Activated CD4-positive, CD25-positive, alpha-beta regulatory T cell treated with anti-CD3 and anti-CD28 coated beads, Interleukin-2, amount 50 U/mL, for 24 hours (primary cell): ENCODE measurements at regions not wholly inside any gene's neighbourhood (a gene's known extent, or its start where the extent isn't known, plus 50 kb on each side); places are given as distances from the start of the nearest gene placed in this dataset.

Experiments used
- ATAC-seq, 2 donors: fragments of 150-1000 bp; cut with Tn5 transposase; one replicate each; pipeline ENCODE4 v1.10.0; 2021; ENCODE audit warnings: mild to moderate bottlenecking in 1 of 2, moderate library complexity in 1 of 2

DNA sequence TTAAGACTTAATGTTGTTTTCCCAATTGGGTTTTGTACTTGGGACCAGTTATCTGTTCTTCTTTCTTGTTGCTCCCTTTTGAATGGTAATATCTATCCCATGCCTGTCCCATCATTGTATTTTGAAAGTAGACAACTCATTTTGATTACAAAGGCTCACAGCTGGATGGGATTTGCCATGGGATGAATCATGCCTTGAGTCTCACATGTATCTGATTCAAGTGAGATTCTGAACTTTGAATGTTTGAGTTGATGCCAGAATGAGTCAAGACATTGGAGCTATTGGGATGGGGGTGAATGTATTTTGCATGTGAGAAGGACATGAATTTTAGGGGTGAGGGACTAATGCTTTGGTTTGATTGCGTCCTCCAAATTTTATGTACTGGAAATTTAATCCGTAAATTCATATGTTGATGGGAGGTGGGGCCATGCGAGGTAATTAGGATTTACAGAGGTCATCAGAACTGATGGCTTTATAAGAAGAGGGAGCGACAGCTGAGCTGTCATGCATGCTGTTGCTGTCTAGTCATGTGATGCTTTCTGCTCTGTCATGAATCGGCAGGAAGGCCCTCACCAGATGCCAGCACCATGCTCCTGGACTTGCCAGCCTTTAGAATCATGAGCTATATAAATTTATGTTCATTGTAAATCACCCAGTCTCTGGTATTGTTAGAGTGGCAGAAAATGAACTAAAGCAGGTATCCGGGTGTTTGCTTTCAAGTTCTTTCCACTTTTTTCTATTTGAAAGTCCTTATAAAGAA is 741.3 kb upstream of the RAB6C start:
- ATAC-seq = no peak

DNA sequence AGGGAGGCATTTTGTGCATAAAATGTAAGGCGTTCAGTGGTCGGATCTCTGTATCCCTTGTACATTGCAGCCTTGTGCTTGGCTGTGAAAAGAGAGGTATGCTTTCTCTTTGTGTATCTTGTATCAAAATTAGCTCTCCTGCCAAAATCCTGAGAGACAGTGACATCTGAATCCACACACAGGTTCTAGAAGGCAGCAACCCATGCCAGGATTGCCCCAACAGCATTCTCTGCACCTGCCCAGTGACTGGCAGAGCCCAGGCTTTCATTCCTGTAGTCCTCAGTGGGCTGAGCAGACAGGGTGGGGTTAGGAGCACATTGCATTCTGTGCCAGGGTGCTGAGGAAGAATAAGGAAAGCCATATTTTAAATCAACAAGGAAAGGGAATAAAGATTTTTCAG is 740.3 kb upstream of the RAB6C start:
- no peak for ATAC-seq

DNA sequence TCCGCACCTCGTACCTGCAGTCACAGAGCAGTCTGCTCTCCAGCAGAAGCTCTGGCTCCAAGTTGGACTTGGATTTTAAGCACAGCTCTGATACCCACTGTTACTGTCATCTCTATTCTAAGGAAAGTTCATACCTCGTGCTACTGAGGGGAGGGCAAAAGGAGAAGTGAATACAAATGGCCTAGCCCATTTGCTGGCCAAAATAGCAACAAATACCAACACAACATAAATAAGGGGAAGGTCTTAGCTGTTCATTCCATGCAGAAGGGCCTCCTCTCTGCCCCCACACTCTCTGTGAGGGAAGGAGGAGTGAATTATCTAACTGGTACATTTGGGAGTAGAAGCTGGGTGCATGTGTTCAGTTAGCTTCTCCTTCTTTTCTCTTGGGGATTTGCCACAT is 739.4 kb upstream of the RAB6C start:
- no peak for ATAC-seq

DNA sequence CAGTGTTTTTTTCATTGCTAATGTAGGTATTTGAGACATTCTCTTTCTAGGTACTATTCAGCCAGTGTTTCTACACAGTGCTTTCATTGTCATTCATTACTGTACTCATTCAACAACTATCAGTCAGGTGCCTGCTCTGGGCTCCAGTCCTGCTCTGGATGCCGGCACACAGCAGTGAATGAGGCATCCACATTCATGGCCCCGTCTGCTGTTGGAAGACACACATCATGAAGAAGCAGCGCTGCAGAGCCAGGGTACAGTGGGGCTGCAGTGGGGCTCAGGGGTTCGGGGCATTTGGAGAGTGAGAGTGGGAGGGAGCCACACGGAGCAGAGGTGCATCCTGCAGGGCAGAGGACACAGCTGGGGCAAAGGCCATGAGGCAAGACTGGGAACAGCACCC is 737.2 kb upstream of the RAB6C start:
- ATAC-seq = no peak

DNA sequence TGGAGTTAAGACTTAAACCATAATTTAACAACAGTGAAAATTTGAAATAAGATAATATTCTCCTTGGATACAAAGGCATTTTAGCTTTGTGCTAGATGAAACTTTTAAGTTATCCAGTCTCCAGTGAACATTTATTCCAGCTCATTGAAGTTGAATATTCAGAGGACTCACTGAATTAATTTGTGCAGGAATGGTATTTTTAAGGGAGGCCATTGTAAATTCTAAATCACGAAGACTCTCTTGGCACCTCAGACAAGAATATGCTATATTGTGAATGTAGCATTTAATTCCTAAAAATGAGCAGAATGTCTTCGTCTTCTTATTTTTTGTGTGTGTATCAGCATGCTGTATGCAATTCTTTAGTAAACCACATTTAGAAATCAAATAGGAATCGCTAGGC is 731.7 kb upstream of the RAB6C start:
- no peak for ATAC-seq

DNA sequence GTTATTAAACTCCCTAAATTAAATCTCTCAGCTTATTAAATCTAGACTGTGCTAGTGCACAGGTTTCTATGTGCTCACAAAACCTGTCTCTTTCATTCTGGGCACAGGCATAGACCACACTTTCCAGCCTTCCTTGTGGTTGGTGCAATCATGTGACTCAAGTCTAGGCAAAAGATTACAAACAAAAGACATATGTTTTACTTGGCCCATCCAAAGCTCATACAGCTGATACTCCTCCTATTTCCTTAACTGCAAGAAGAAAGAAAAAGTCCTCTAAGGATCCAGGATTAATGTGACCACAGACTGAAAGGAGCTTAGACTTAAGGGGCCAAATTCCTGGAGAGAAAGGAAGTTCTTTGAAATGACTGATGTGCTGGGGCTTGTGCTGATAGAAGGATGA is 731.3 kb upstream of the RAB6C start:
- no peak for ATAC-seq

DNA sequence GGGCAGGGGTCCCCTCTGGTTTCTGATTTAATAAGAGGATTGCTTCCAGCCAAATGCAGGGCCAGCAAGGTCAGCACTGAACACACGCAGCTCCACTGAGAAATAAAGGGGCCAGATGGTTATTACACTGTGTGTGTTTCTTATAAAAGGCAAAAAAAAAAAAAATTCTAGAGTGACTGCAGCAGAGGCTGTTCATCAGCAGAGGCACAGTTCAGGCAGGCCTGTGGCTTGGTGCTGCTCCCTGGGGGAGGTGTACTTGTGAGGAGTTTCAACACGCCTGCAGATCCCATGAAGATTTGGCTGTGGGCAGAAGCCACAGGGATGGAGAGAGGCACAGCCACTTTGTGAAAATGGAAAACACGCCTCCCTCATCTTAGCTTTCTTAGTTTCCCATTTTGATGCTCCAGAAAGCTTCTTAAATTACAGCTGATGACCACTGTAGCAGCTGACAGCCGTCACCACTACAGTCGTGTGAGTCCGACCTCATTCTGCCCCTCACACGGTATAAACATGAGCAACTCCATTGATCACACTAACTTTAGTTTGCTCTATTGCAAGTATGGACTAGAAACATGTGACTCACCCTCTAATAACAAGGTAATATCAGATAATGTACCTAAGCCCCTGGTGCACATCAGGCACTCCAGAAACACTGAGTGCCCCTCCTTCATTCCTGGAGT is 726.5 kb upstream of the RAB6C start:
- no peak for ATAC-seq

DNA sequence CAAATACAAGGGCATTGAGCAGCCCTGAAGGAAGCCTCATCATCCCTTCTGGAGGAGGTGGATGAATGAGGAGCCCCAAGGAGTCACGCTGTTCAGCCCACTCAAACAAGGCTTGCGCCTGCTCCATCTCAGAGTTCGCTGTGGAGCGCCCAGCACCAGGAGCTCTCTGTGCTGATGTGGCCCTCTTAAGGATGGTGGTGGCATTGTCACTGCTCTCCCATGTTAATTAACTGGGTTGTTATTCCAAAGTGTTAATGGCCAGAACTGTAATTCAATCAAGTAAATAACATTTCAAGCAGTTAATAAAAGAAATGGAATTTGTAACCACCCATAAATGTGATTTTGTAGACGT is 726.0 kb upstream of the RAB6C start:
- no peak for ATAC-seq

DNA sequence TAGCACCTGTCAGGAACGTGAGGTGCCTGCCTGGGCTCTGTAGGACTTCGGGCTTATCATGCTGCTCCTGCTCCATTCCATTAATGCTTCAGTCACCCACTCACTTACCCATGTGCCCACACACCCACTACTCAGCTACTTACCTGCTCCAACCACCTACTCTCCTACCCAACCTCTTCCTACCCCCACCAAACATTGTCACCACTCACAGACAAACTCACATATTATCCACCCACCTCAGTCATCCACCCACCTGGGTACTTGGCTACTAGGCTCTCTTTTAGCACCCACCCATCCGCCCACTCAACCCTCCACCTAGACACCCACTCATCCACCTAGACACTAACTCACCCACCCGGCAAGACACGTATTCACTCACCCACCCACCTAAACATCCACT is 724.7 kb upstream of the RAB6C start:
- ATAC-seq = no peak

DNA sequence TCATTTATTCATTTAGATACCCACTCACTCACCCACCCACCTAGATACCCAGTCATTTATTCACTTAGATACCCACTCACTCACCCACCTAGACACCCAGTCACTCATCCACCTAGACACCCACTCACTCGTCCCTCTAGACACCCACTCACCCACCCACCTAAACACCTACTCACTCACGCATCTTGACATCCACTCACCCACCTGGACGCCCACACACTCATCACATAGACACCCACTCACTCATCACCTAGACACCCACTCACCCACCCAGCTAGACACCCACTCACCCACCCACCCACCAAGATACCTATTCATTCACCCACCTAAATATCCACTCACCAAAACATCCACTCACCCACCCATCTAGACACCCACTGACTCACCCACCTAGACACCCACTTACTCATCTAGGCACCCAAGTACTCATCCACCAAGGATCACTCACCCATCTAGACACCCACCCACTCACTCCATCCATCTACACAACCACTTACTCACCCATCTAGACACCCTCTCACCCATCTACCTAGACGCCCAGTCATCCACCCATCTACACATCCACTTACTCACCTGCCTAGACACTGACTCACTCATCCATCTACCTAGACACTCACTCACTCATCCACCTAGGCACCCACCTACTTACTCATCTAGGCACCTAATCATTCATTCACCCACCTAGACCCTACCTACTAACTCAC is 723.7 kb upstream of the RAB6C start:
- no peak for ATAC-seq

DNA sequence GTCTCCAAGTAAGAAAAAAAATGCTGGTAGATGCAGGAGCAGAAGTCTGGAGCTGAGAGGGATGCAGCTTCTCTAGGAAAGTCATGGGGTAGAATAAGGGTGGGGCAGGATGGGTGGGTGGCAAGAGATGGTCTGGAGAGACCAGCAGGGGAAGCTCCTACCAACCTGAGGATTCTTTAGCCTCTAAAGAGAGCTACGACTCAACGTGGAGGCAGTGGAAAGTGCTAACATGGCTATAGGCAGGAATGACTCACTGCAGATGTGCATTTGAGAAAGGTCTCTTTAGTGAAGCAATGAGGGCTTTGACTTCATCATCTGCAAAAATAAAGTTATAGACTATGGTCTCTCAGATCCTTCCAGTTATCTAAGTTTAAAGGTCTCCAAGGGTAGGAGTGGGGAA is 722.8 kb upstream of the RAB6C start:
- ATAC-seq = no peak

DNA sequence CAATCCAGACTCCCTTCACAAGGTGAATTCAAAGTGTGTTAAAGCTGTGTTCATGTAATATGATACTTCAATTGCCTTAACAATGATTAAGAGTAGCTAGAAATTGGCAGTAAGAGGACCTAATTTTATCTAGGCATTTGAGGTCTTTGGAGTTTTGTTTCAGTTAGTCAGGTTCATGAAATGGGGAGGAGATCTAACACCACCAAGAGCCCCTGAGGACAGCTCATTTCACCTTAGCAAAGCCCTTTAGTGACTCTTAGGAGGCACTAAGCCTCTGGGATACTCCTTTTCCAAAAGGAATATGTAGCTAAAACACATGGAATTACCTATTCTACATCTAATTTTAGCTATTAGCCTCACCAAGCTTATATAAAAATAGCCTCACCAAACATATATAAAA is 716.5 kb upstream of the RAB6C start:
- ATAC-seq = no peak

DNA sequence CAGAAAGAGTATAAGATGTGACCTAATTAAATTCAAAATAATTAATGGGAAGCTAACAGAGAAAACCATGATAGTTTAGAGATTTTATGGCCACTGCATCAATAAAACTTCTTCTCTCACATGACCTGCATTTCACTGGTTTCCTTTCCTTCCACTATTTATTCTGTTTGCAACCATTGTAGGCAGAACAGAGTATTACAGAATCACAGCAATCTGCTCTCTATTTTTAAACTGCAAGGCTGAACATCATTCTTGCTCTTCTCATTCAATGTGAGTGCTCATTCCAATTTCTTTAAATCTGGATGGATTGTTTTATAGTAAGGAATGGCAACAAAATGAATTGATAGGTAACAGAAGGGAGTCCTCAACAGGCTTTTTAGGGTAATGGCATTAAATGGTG is 715.5 kb upstream of the RAB6C start:
- no peak for ATAC-seq

DNA sequence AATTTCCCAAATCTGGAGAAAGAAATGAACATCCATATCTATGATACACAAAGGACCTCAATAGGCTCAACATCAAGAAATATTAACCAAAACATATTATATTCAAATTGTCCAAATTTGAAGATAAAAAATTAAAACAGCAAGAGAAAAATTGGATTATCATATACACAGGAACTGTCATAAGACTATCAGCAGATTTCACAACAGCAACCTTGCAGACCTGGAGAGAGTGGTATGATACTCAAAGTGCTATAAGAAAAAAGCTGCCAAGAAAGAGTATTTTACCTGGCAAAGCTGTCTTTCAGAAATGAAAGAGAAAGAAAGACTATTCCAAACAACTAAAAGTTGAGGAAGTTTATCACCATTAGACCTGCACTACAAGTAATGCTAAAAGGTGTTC is 711.9 kb upstream of the RAB6C start:
- ATAC-seq = no peak

DNA sequence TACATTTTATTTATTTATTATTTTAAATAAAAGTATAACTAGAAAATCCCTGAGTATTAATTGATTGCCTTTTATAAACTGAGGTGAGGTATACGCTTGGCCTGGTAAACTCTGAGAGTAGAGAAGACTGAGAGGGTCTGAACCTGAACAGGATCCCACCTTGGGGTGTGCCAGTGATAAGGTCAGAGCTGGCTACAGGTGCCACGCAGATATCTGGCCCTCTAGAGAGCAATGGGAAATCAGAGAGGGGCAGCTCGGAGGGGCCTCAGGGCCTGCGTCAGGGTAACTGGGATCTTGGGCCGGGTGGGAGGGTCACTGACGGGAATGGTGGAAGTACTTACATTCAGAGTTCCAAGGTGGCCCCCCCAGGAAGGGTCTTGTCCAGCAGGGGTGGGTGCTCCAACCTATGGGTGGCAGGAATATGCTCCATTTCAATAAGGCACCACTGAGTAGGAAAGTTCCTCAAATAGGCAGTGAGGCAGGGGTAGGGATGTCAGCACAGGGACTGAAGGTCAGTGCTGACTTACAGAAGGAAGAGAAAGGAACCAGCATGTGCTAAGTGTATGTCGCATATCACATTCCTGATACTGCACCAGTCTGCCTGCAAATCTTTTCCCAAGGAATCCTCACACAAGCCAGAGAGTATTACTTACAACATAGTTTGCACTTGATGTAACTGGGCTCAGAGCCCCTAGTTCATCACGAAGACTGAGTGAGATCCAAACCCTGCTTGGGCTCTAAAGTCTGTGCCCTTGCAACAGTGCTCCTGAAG is 706.0 kb upstream of the RAB6C start:
- no peak for ATAC-seq

DNA sequence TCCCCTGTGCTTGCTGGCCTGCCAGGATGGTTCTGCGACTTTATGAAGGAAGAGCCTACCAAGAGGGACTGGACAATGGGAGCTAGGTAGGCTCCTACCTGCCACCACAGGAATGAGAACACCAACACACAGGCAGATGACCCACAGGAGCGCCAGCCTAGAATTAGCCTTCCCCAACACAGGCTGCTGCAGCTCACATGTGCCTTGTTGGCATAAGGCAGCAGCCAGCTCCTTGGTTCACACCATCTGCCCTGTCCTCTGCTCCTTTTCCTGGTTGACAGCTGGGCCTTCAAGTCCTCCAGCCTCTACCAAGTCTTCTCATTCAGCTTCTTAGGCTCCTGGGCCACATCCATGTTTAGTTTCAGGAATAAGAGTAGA is 705.4 kb upstream of the RAB6C start:
- ATAC-seq = no peak

DNA sequence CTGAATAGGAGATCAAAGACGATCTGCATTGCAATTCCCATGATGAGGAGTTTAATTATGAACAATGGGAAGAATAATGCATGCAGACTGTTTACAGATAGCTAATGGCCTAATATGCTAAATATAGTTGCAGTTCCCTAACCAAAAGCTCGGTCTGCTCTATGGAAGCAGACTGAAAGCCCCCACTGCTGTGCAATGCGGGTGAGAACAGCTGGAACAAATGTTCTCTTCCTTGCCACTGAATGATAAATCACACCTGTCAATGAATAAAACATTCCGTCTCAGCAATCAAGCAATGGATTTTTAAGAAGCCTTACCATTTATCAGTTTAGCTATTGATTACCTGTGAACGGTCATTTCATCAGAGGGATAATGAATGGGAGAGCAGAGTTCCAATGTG is 704.5 kb upstream of the RAB6C start:
- ATAC-seq = no peak

DNA sequence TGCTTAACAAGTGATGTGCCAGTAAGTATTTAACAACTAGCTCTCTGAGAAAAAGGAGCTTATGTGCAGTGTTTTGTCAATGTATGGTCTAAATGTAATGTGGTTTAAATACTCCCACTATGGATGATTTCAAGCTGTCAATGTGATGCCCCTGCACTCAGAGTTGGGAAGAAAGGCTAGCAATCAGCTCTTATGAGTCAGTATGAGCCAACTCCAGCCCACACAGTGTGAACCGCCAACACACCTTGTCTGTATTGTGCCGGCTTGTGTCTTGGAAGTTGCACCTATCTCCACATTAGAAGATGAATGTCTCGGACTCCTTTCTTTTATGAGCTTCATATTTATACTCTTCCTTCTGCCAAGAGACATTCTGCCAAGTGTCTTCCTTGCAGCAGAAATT is 703.8 kb upstream of the RAB6C start:
- no peak for ATAC-seq

DNA sequence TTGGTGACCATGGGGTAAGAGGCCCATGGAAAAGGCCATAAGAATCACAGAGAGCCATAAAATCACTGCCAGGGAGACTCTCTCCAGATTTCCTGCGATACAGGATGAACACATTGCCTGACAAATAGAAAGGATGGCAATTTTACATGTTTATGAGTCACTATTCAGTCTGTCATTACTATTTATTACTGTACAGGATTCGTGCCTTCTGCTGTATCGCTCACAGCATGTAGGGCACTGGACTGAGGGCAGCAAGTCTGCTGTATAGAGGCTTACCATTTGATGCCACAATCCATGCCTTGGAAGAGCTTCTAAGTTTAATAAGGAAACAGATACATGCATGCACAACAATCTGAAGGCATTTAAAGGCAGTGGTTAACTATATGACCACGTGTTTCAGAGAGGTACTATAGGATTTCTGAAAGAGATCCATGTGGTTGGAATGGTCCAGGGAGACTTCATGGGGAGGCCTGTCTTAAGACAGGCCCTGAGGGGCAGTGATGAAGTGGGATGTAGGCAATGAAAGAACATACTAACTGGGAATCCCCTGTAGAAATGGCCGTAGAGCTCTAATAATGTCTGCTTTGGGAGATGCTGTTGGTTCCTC is 702.4 kb upstream of the RAB6C start:
- no peak for ATAC-seq

DNA sequence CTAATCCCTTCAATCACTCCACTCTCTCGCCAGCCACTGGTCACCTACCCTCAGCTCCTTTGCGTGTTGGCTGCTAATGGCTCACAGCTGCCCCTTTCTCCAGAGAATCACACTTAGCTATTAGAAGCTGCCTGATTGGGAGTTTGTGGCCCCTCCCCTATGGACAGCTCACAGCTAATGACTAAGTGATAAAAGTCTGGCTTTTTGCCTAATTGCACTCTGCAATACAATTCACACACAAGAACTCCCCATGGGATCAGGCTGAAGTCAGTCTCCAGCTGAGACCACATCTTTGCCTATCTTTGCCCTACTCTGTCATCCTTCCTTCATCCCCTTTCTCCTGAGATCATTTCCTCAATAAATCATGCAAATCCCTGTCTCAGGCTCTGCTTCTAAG is 701.9 kb upstream of the RAB6C start:
- ATAC-seq = no peak

DNA sequence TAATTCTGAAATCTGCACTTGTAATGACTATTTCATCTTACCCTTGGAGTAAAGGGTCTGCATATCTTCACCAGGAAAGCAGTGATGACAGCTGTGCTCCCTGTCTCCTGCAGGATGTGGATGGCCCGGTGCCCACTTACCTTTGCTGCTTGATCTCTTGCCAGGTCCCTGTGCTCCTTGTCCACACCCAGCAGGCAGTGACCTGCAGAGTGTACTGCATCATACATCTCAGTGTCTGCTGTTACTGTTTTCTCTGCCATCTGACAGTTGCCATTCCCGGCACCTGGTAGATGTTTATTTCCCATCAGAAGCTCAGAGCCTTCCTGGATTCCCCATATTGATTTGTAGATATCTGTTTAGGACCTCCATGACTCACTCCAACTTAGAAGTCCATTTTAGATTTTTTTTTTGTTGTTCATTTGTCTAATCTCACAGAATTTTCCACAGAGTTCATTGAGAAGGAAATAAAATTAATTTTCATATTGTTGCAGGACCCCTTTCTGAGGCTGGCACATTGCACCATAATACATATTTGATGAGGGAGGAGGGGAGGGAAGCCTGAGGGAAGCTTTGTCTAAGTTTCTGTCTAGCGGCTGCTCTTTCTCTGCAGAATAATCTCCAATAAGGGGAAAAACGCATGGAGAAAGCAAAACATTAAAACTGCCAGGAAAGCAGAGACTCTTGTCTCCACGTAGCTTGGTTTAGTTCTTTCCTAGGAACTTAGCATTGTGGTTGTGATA is 697.5 kb upstream of the RAB6C start:
- ATAC-seq = no peak

DNA sequence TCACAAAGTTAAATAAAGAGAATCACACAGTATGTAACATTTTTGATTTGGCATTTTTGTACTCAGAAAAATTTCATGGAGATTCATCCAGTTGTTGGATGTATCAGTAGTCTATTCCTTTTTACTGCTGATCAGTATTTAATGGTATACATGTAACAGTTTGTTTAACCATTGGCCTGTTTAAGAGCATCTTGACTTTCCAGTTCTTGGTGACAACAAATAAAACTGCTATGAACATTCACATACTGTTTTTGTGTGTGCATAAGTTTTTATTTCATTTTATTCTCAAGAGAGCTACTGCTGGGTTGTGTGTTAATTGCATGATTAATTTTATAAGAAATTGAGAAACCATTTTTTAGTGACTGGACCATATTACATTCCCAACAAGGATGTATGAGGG is 694.5 kb upstream of the RAB6C start:
- ATAC-seq = no peak
